Heart right ventricle (tissue), 16 donors: ENCODE measurements at regions not wholly inside any gene's neighbourhood (a gene's known extent, or its start where the extent isn't known, plus 50 kb on each side); places are given as distances from the start of the nearest gene placed in this dataset.

Experiments
- ATAC-seq, 8 donors: fragments of 200-7000 bp; cut with Tn5 transposase; one replicate each; pipeline ENCODE4 v1.9.1; 2020; ENCODE audit warnings: mild to moderate bottlenecking in 8 of 8, moderate library complexity in 8 of 8, moderate number of reproducible peaks in 1 of 8
- DNase-seq, 2 donors: peaks; one replicate each; pipeline ENCODE4 v3.0.0-alpha.2; 2020
- H3K27ac ChIP-seq, 10 donors: fragments of 200-600 bp; sonication (generic) in 2 of 10; one replicate each; pipeline versions ENCODE4 v1.5.0 to v1.8.0; 2020 to 2022; ENCODE audit warnings: mild to moderate bottlenecking in 3 of 10
- H3K27me3 ChIP-seq, 7 donors: fragments of 200-600 bp; one replicate each; pipeline ENCODE4 v1.8.0; 2021 to 2022; ENCODE audit warnings: mild to moderate bottlenecking in 2 of 7
- H3K36me3 ChIP-seq, 9 donors: fragments of 200-600 bp; sonication (generic) in 1 of 9; one replicate each; pipeline versions ENCODE4 v1.5.0 to v1.8.0; 2020 to 2022; ENCODE audit warnings: mild to moderate bottlenecking in 2 of 9
- H3K4me1 ChIP-seq, 9 donors: fragments of 200-600 bp; sonication (generic) in 1 of 9; one replicate each; pipeline versions ENCODE4 v1.5.0 to v1.8.0; 2020 to 2022; ENCODE audit warnings: mild to moderate bottlenecking in 4 of 9
- H3K4me3 ChIP-seq, 10 donors: fragments of 200-600 bp; sonication (generic) in 2 of 10; one replicate each; pipeline versions ENCODE4 v1.5.0 to v1.8.0; 2020 to 2022; ENCODE audit warnings: mild to moderate bottlenecking in 7 of 10, moderate library complexity in 2 of 10
- H3K9me3 ChIP-seq, 11 donors: fragments of 200-600 bp in 10 of 11; sonication (generic) in 2 of 11; one replicate each; pipeline versions ENCODE4 v1.5.0 to v1.8.0; 2013 to 2022; ENCODE audit warnings: mild to moderate bottlenecking in 2 of 11, control low read depth in 1 of 11, moderate library complexity in 1 of 11
- CTCF ChIP-seq, 9 donors: fragments of 200-600 bp; sonication (generic) in 2 of 9; IDR thresholded peaks; one replicate each; pipeline versions ENCODE4 v1.5.0 to v1.8.0; 2021 to 2022; ENCODE audit warnings: antibody characterized with exemption in 9 of 9, mild to moderate bottlenecking in 5 of 9, moderate library complexity in 1 of 9
- WGBS, 2 donors: extraction: QIAGEN DNeasy Blood & Tissue Kit; methylation state at CpG; one replicate each; pipeline ENCODE4 v1.1.7; 2013; ENCODE audit warnings: inconsistent platforms in 1 of 2; 5-methylcytosine and 5-hydroxymethylcytosine counted together
- intact Hi-C, 10 donors: fragments of 100-400 bp; cut with DNase I; formaldehyde crosslinking; loops; one replicate each; pipeline versions ENCODE4 v1.11.1 to v1.14.2; 2022
- donor health status: Arrhythmogenic right ventricular cardiomyopathy.
- donor health status: ischemic (EF 13 %, LVEDD 7.1; RV severe dilation, severe dysfunction).
- donor health status: healthy with polysubstance abuse.
- donor health status: DM: no; HTN: yes; CAD: no.
- donor health status: DM: no; HTN: no; CAD: no.
- donor health status: ischemic (EF 25% LVEDD 6.9; RV normal size, moderate dysfunction).
- donor health status: ischemic (EF 25% LVEDD 5.7; RV mildly dilated, moderate dysfunction).
- donor health status: healthy.
- donor health status: DM: yes; HTN: yes; CAD: no.
- donor health status: Ischemic cardiomyopathy.
- donor health status: ischemic (EF 35%, LVEDD 5.7; RV mildly dilated, moderate dysfunction).
- donor health status: nonischemic (EF 11% LVEDD 7.7; RV severe dilation, severe dysfunction).
- donor health status: DM: yes; HTN: yes; CAD: no.
- donor health status: PGD.
- donor health status: ischemic (EF 29% LVEDD 5.4; RV normal size, mild dysfunction).
- donor health status: nonischemic (EF 23%, LVEDD 6.1; RV moderate dilation, normal function).

- DNase-seq (no peak), ATAC-seq (no peak)
- no peak for TF ChIP-seq CTCF (IDR thresholded peaks at IDR 0.05)
- intact Hi-C loops = no loop called here
- no peak overlapping the region for H3K27ac ChIP-seq
- H3K9me3 ChIP-seq = no peaks in the 10 kb centered on the region
- H3K4me3 ChIP-seq = no peak overlapping the region
- H3K4me1 ChIP-seq = no peaks in the 10 kb centered on the region
- H3K36me3 ChIP-seq = no peaks in the 10 kb centered on the region
- WGBS, 2 donors = 72 to 80% methylated on average over 2 of the region's 2 CpGs
- H3K27me3 ChIP-seq = no peaks in the 10 kb centered on the region
Observed at GRCh38 chr5:160922311-160922710, 70.3 kb upstream of the ATP10B start.

GRCh38 chr5:160921423-160922285, 69.6 kb upstream of the ATP10B start:
- peaks cover 0 to 2% (median 0%) of the 10 kb centered on the region in 7 donors for H3K27me3 ChIP-seq
- H3K4me1 ChIP-seq = no peaks in the 10 kb centered on the region
- ATAC-seq (no peak), DNase-seq (no peak)
- no peaks in the 10 kb centered on the region for H3K36me3 ChIP-seq
- H3K27ac ChIP-seq = no peak overlapping the region
- TF ChIP-seq CTCF (IDR thresholded peaks at IDR 0.05) = no peak
- no peaks in the 10 kb centered on the region for H3K9me3 ChIP-seq
- no peak overlapping the region for H3K4me3 ChIP-seq
- 93 to 98% methylated on average over 4 of the region's 4 CpGs for WGBS, 2 donors
- intact Hi-C loops = no loop called here

- H3K4me3 ChIP-seq = no peak overlapping the region
- peaks cover 0 to 6% (median 0%) of the 10 kb centered on the region in 7 donors for H3K27me3 ChIP-seq
- no peak for TF ChIP-seq CTCF (IDR thresholded peaks at IDR 0.05)
- no peak for DNase-seq
- no peaks in the 10 kb centered on the region for H3K4me1 ChIP-seq
- intact Hi-C loops = no loop called here
- no peaks in the 10 kb centered on the region for H3K36me3 ChIP-seq
- H3K27ac ChIP-seq = no peak overlapping the region
- ATAC-seq = no peak
- no peaks in the 10 kb centered on the region for H3K9me3 ChIP-seq
- WGBS, 2 donors = 73 to 79% methylated on average over 8 of the region's 8 CpGs
Observed at GRCh38 chr5:160919626-160920025, 67.6 kb upstream of the ATP10B start.

- WGBS, 2 donors = 82% methylated on average over 2 of the region's 2 CpGs
- Histone ChIP-seq H3K9me3 (no peaks in the 10 kb centered on the region), H3K27me3 (peaks cover 0 to 6% (median 0%) of the 10 kb centered on the region in 7 donors), H3K36me3 (no peaks in the 10 kb centered on the region), H3K27ac (no peak overlapping the region), H3K4me1 (no peaks in the 10 kb centered on the region), H3K4me3 (no peak overlapping the region)
- intact Hi-C loops = no loop called here
- DNase-seq (no peak), ATAC-seq (no peak)
- no peak for TF ChIP-seq CTCF (IDR thresholded peaks at IDR 0.05)
Observed at GRCh38 chr5:160918386-160918785, 66.4 kb upstream of the ATP10B start.
